M059J (cell line): ENCODE measurements at regions not wholly inside any gene's neighbourhood (a gene's known extent, or its start where the extent isn't known, plus 50 kb on each side); places are given as distances from the start of the nearest gene placed in this dataset.
"Not testable (repeated sequence)": the region's sequence is repeated elsewhere in the genome, so short reads cannot be mapped to it uniquely, and the experiment has no call there.

Experiments
- DNase-seq: peaks from one replicate; pipeline ENCODE4 v3.0.0-alpha.2; 2012; ENCODE audit warnings: low read depth

DNA sequence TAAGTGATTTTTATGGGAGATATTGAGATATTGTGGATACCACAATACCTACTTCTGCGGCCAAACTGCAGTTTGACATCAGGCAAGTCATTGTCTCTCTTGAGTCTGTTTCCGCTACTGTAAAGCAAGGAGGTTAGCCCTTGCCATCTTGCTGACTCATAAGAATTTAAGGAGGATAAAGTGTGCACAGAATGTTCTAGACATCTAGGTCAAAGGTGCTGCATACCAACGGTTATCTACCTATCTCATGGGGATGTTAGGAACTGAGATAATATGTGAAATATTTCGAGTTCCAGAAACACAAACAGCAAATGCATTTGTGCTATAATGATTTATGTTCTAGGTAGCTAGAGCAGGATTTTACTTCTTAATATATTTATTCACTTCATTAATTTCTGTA is 211.5 kb upstream of the NR3C2 start:
- DNase-seq, result no peak

- DNase-seq, result peak; percentile 7
Observed at GRCh38 chr4:148651991-148652390, 209.8 kb upstream of the NR3C2 start.

DNA sequence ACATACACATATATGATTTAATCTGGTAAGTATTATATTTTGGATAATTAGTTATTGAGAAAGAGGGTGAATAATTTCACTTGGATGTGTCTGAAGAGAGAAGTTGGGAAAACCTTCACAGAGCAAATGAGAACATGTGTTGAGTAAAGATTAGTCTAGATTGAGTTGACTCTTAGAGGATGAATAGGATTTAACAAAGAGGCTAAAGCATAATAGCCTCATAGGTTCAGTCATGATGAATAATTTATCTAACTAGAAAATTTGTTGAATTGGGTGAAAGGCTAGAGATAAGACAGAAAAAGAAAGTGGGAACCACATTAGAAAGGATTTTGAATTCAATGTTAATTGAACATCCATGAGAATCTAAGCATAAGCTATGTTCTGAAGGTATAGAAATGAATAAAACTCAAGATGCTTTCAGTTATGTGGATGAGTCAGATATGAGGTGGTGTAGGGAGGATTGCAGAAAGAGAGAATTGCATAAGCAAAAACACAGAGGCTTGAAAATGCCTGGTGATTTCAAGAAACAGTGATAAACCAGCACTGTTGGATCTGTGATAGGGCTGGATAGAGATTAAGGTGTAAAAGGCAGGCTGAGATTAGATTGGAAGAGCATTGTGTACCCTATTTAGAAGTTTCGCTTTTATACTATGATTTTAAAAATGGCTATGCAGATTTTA is 207.6 kb upstream of the NR3C2 start:
- no peak for DNase-seq

DNA sequence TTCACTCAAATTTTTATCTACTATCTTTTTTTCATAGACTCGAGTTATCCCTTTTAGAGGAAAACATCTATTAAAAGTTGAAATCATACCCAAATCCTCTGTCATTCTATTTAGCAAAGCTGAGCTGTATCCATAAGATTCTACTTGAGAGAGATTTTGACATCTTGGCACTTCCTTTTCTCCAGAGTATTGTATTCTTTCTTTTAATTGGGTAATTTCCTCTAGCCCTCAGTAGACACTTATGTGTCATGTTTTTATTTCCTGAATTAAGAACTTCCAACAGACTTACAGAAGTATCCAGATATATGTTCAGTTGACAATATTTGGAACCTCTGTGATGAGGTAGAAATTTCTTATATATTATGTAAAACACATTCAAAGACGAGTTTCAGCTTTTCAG is 201.6 kb upstream of the NR3C2 start:
- DNase-seq, result no peak

- no peak for DNase-seq
Observed at GRCh38 chr4:148642907-148643306, 200.7 kb upstream of the NR3C2 start.

DNA sequence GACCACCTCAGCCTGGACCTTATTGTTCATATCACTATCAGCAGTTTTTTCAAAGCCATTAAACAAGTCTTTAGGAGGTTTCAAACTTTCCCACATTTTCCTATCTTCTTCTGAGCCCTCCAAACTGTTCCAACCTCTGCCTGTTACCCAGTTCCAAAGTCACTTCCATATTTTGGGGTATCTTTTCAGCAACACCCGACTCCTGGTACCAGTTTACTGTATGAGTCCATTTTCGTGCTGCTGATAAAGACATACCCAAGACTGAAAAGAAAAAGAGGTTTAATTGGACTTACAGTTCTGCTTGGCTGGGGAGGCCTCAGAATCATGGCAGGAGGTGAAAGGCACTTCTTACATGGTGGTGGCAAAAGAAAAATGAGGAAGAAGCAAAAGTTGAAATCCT is 195.9 kb upstream of the NR3C2 start:
- not testable (repeated sequence) for DNase-seq

DNA sequence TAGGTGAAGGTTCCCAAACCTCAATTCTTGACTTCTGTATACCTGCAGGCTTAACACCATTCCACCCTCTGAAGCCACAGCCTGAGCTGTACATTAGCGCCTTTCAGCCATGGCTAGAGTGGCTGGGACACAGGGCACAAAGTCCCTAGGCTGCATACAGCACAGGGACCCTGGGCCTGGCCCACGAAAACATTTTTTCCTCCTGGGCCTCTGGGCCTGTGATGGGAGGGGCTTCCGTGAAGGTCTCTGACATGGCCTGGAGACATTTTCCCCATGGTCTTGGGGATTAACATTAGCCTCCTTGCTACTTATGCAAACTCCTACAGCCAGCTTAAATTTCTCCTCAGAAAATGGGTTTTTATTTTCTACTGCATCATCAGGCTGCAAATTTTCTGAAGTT is 195.2 kb upstream of the NR3C2 start:
- DNase-seq, result not testable (repeated sequence)

DNA sequence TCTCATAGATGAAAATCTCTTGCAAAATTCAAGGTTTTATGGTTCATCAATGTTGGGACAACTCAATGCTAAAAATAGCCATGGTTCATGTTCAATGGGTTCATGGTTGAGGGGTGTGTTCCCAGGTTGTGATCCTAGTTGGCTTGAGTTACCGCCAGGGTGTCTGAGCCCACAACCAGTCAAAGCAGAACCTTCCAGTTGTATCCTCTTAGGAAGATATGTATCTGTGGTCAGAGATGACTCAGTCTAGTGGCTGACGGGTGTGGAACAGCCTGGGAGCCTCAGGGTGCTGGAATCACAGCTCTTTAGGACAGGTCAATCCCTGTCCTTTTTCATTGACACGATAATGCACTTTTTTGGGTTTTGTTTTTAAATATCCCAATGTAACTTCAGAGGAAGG is 192.3 kb upstream of the NR3C2 start:
- DNase-seq, result peak; percentile 35

DNA sequence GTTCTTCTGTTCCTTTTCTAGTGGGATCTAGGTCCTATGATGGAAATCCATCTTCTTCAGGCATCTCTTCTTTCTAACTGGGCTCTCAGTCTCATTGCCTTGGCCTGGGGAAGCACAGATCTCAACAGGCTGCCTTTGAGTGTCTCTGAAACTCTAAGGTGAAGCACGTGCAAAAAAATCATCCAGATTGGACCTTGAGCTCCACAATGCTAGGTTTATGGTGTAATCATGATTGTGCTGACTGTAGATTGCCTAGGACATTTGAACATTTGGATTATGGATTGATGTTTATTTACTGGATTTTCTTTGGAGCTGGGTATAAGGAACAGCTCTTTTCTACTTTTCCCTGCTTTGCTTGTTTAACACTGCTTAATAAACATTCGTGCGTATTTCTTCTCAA is 191.5 kb upstream of the NR3C2 start:
- no peak for DNase-seq

DNA sequence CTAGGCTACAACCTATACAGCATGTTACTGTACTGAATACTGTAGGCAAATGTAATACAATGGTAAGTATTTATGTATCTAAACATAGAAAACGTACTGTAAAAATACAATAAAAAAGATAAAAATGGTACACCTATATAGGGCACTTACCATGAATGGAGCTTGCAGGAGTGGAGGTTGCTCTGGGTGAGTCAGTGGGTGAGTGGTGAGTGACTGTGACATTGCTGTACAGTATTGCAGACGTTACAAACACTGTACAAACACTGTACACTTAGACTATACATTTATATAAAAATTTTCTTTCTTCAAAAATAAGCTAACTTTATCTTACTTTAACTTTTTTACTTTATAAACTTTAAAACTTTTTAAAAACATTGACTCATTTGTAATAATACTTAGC is 190.3 kb upstream of the NR3C2 start:
- DNase-seq, result no peak

DNA sequence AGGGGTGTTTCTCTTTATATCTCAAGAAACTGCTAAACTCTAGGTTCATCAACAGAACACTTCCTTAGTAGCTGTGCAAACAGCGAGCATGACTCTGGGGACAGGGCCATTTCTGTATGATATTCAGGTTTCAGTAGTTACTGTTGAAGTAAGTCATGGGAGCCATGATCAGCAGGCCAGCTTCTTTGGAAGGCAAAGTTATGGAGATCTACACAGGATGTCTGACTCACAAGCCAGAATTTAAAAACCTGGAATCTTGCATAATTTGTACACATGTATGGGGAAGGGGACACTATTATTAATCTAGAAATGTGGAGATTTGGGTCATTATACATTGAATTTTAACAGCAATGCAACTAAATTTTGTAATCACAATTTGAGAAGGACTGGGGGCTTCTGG is 187.8 kb upstream of the NR3C2 start:
- no peak for DNase-seq

DNA sequence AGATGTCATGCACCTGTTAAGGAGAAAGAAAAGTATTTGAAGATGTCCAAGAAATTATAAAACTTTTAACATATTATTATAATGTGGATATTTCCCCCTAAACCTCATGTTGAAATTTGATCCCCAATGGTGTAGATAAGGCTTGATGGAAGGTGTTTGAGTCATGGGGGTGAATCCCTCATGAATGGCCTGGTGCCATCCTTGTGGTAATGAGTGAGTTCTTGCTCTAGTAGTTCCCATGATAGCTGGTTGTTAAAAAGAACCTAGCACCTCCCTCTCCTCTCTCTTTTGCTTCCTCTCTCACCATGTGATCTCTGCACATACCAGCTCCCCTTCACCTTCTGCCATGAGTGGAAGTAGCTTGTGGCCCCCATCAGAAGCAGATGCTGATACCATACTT is 176.6 kb upstream of the NR3C2 start:
- peak; percentile 16 for DNase-seq

- no peak for DNase-seq
Observed at GRCh38 chr4:148608968-148609367, 166.8 kb upstream of the NR3C2 start.

GRCh38 chr4:148598418-148599207 is 156.4 kb upstream of the NR3C2 start:
- DNase-seq, result not testable (repeated sequence)

DNA sequence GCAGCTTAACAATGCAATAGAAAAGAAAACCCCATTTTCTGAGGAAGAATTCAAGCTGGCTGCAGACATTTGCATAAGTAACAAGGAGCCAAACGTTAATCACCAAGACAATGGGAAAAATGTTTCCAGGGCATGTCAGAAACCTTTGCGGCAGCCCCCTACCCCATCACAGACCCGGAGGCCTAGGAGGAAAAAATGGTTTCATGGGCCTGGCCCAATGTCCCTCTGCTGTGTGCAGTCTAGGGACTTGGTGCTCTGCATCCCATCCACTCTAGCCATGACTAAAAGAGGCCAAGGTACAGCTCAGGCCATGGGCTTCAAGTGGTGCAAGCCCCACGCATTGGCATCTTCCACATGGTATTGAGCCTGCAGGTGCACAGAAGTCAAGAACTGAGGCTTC is 147.0 kb upstream of the NR3C2 start:
- DNase-seq, result no peak

DNA sequence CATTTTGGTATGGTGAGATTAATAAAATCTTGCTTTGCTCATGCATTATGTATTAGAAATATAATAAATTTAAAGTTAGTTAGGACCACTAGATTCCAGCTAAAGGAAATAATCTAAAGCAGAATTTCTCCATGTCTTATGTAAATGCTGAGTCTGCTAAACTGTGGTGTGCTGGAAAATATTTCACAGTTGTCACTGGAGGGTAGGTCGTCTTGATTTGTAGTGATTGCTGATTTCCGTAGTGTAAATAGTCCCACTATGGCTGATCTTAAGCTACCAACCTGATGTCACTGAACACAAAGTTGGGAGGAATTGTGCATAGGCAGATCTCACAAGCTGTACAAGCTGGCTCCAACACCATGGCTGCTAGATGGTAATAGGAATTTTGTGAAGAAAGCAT is 133.4 kb upstream of the NR3C2 start:
- no peak for DNase-seq

- DNase-seq, result no peak
Observed at GRCh38 chr4:148574911-148575310, 132.7 kb upstream of the NR3C2 start.

GRCh38 chr4:148574502-148574901 is 132.3 kb upstream of the NR3C2 start:
- DNase-seq, result peak; percentile 17

GRCh38 chr4:148574066-148574465 is 131.9 kb upstream of the NR3C2 start:
- no peak for DNase-seq

DNA sequence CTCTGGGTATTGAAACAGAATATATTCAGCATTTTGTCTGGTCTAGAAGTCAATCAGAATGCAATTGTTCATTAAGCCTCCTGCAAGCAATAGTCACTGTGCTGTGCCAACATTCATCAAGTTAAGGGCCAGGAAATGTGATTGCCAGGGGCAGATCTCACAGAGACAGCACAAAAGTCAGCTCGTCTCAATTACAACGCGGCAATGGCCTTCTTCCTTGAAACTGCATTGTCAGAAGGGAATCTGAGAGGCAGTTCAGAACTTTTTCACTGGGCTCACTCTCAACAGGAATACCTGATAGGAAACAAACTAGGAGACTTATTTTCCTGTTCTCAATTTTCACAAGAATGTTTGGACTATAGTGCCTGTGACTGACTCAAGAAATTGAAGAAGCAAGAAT is 131.1 kb upstream of the NR3C2 start:
- DNase-seq, result no peak

DNA sequence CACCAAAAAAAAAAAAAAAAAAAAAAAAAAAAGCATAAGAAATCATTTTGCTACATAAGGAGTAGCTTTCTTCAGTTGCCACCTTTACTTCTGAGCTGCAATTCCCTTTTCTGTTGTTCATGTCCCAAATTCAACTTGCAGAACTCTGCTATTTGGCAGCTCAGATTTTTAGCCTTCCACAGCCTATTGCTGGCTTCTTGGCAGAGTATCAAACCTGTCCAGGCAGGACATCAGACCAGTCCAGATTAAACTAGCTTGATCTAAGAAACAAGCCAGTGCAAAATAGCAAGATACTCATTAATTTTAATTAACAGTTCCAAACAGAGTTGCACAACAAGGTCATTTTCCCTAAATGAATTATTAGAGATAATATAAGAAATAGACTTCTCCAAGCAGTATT is 123.6 kb upstream of the NR3C2 start:
- DNase-seq, result no peak

- DNase-seq, result no peak
Observed at GRCh38 chr4:148563684-148564083, 121.5 kb upstream of the NR3C2 start.

DNA sequence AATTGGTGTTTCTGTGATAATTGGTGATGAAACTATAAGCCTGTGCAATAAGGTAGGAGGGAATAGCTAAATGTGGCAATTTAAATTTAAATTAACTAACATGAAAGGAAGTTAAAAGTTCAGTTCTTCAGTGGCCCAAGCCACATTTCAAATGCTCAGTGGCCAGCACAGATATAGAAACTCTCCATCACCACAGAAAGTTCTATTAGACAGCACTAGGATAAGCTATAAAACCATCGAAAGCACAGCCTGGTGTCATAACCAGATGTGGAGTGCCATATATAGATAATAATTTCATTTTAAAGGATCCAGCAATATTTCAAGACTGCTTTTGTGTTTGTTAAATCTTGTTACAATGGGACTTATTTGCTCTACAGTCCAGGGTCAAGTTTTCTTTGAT is 119.3 kb upstream of the NR3C2 start:
- DNase-seq, result no peak

DNA sequence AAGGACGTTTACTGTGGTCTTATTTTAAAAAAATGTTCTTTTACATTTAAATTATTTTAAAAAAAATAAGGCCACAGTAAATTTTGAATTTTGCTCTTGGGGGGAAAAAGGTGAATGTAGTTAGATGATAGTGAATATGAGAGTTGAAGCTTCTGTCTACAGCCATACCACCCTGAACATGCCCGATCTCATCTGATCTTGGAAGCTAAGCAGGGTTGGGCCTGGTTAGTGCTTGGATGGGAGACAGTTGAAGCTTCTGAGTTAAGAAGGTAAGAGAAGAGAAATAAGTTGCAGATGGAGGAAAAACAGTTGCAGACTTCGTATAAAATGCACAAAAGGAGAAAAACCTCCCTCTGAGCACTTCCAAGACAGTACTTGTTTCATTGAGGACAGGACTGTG is 115.6 kb upstream of the NR3C2 start:
- no peak for DNase-seq
